Hindlimb muscle (tissue), 1 donor: ENCODE measurements at regions not wholly inside any gene's neighbourhood (a gene's known extent, or its start where the extent isn't known, plus 50 kb on each side); places are given as distances from the start of the nearest gene placed in this dataset.
"Not testable (repeated sequence)": the region's sequence is repeated elsewhere in the genome, so short reads cannot be mapped to it uniquely, and the experiment has no call there.

ENCODE experiments used
- DNase-seq: peaks from one replicate; pipeline ENCODE4 v3.0.0-alpha.2; 2013

DNA sequence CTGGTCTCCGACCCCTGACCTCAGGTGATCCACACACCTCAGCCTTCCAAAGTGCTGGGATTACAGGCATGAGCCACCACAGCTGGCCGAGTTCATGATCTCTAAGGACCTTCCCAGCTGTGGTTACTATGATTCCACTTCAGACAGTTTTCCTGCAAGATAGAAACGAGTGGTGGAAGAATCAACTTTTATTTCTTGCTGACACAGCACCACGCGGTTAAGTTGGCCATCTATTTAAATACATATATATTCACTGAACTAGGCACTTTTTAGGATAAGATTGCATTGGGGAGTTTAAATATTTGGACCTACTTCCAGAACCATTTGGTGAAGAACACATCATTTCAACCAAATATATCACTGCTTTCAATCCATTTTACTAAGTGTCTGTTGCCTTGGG, 213.4 kb downstream of the TBX5 start:
- DNase-seq, result no peak

DNA sequence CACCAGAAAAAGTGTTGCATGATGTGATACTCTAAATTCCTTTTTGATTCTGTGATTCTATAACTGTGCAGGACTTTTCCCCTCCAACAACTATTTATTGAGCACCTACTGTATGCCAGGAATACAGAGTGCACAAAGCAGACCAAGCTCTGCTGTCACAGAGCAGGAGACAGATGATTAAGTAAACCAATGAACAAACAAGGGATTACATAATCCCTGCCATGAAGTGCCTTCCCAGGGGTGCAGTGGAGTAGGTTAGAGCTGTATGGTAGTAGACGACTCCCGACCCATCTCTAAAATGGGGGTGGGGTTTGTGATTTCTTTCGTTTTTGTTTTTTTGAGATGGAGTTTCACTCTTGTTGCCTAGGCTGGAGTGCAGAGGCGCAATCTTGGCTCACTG, 213.9 kb downstream of the TBX5 start:
- no peak for DNase-seq

DNA sequence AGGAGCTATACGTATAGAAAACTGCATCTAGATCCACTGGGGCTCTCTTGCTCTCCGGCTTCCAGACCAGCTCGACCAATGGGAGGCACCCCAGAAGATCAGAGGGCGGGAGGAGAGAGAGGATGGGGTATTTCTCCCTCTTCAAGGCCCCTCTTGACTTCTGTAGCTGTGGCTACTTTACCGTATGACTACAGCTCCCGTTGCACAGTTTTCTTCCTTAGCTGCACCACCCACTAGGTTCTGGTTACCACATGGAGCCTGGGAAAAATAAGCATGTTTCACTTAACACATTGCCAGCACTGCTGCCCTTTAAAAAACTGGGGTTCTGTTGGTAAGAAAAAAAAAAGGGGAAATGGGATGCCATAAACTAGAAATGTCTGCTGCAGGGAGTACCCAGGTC, 214.4 kb downstream of the TBX5 start:
- no peak for DNase-seq

DNA sequence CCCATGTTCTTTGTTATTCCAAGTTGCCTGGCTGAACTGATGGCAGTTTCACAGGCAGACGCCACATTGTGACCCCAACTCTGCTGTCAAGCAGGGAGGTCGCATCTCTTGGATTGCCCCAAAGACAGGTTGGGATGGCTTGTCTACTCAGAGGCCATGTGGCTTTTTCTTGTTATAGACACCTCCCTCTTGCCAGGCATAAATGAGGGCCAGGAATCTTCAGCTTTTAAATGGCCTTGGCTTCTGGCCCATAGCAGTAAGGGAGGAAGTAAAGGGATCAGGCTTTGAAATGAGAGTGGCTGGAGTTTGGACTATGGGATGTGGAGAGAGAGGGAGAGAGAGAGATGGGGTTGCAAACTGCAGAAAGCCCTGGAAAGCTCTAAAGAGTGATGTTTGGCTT, 215.0 kb downstream of the TBX5 start:
- no peak for DNase-seq

DNA sequence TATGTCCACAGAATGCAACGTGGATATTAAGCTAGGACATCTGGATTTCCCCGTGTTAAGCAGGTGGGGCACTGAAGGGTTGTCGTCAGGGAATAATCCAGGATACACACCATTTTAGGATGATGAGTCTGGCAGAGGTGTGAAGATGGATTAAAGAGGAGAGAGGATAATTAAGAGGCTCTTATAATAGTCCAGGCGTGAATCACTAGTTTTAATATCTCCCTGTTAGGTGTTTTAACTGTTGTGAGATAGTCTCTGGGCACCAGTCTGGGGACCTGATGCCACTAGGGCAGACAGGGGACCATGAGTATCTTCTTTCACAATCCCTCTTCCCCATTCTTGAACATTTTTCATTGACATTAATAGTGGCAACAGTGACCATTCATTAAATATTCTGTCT, 216.7 kb downstream of the TBX5 start:
- DNase-seq, result no peak

DNA sequence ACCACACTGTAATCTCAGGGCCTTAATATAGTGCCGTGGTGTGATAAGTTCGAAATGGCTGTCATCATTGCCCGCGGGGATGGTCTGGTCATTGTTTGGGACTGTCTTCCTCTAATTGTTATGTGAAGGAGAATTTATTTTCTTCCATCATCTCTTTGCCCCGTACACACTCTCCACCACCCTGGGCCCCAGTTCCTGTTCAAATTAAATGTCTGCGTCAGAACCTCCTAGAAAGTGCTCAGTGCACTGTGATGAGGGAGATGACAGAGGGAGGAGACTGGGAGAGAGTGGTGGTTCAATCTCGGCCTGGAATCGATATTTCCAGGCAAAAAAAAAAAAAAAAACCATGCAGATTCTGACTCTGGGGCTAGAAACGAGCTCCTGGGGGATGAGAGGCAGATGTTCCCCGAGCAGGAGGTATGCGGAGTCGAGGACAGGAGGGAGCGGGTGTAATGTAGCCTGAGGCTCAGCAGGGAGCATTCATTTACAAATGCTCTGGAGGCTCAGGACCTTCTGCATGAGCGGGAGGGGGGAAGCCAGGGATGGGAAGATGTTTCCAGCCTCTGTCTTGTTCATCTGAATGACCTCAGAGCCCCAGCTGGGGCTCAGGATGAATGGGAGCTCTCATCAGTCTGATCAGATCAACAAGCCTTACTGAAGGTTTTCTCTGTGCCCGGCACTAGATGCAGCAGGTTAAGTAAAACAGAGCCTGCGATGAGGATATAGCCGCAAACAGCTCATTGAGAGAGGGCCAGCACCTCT, 219.5 kb downstream of the TBX5 start:
- DNase-seq, result no peak

DNA sequence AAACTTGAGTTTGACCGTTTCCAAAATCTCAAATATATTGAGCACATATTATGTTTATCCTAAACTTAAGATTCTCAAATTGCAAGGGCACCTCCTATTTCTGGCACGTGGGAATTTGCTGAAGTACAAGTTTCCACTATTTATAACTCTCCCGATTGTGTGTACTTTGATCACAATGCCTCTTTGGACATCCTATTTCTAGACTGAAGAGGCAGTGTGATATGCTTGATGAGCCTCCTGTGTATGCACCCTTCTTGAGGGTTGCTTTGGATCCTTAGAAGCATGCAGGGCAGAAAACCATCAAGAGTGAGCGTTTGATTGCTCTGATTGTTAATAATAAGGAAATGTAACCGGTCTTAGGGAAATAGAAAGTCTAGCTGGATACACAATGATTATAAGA, 218.9 kb upstream of the RBM19 start:
- no peak for DNase-seq

DNA sequence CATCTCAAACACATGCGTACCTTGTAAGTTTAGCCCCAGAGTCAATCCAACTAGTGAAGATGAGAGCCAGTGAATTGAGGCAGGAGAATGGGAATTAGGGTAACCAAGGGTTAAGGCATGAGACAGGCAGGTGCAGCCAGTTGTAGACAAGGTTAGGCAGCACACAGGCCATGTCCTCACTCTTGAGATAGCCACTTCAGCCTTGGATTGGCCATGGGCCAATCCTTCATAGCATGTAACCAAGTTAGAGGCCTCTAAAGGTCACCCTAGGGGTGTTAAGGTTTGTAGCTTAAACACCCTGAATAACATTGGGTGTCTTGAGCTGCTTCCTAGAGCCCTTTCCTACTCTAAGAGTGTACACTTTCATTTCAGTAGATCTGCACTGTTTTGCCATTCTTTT, 208.2 kb upstream of the RBM19 start:
- no peak for DNase-seq

DNA sequence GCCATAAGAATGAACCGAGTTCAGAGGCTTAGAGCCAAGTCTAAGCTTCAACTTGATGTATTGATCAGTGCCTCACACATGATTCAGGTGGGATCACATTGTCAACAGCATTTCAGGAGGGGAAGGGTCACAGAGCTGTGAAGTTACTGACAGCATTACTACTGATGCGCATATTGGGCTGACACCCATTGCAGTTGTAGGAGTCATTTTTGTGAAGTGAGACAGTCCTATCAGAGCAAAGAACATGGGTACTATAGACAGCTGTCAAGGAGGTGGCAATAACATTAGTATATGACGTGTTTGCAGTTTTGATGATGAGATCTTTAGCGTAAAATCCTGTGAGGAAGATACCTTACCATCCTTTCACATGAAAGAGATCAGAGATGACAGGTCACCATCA, 206.0 kb upstream of the RBM19 start:
- no peak for DNase-seq

DNA sequence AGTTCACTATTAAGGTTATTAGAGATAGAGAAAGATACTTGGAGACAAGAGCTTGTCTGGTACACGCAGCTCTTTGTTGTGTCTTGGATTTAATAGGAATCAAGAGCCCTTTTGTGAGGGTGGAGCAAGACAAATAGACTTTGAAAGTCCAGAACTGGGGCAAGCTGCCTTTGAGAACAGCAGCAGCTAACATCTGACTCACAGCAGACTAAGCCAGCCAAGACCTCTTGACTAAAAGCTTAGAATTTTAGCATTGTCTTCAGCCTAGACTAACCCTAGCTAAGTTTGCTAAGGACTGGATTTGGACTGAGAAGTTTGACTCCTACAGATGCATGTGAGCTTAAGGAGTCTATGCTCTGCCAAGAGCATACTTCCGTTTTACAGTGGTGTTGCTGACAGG, 201.9 kb upstream of the RBM19 start:
- no peak for DNase-seq

DNA sequence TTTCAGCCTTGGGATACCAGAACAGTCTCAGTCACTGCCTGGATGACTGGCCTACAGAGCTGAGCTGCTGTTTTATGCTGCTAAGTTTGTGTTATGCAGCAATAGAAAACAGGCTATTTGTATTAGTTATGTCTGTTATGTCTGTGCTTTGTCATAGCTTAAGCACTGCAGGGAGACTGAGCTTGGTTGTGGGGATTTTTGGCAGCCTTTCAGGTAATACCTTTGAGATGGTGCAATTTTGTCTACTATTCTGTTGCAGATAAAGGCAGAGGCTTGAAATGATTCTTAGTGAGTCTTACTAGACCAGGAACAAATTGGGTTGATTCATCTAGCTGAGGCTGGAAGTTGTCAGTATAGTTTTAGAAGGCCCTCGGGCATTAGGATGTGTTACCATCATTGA, 201.3 kb upstream of the RBM19 start:
- no peak for DNase-seq

DNA sequence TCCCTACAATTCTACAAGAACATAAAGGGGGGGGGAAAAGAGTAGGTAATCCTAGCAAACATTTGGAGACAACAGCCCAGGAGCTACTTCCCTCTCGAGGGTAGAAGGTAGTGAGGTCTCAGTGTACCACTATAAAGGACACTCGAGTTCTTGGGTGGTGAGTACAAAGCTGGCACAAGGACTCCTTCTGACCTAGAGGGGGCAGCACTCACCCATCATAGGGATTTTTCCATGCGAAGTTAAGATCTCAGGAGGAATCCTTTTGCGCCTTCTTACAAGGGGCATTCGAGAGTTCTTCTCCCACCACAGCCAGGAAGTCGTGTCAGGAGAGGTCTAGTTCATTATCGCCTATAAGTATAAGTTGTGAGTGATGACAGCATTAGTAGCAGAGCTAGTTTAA, 200.2 kb upstream of the RBM19 start:
- DNase-seq, result peak; percentile 45

DNA sequence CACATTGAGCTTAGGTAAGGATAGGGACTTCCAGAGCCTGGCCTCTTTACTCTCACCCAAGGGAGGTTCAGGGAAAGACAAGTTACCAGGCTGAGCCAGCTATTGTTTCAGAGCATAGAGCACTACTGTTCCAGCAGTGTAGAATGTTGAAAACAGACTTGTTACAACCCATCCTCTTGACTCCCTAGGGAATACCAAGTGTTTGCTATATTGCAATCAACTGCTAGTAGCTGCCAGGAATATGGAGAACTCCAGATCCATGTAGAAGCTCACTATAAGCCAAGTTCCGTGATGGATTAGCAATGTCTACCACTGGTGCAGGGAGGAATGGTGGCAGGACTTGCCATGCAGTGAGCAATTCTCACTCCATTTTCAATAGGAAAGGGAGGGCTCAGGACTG, 199.8 kb upstream of the RBM19 start:
- no peak for DNase-seq

DNA sequence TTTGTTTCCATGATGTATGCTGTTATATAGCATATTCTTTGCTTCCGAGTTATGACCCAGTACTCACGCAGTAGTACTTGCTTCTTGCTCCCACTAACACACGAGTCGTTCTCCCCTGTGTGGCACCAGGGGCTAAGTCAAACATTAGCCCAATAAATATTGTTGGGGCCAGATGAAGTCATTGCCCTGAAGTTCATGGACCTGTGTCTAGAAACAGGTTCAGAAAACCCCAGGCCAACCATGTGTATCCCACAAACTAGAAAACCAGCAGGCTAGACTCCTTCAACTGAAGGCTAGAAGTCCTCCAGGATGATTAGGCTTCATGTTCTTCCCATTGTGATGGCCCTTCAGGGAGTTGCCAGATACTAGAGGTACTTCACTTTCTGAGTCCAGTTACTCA, 198.2 kb upstream of the RBM19 start:
- DNase-seq, result no peak

DNA sequence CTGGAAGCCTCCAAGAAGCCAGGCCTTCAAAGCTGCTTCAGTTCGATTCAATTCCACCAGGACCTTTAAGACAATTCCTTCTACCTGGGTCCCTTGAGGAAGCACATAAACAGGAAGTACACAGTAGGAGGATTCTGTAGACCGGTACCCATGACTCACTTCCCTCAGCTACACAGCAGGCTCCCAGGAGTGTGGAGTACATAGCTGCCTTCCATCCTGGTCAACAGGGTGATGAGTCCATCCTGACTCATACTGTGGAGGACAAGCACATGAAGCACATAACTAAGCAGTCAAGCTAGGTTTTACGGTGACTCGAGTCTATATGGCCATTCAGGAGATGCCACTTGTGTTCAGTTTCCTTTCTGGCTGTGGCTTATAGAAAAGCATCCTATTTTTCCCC, 197.6 kb upstream of the RBM19 start:
- DNase-seq, result no peak

DNA sequence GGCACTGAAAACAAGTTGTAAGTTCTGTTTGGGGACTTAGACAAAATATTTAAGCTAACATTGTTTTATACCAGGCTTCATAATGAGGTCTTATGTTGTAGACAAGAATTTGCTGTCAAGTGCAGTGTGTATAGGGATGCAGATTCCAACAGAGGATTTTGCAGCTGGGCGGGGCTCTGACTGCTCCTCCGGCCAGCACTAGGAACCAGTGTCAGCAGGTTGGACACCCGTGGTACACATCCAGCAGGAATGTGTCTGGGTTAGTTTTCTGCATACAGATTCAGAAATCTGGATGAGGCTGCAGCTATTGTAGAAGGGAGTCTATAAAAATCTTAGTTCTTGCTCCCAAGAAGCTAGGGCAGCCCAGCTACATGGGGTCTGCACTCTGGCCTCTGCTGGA, 194.3 kb upstream of the RBM19 start:
- DNase-seq, result no peak

DNA sequence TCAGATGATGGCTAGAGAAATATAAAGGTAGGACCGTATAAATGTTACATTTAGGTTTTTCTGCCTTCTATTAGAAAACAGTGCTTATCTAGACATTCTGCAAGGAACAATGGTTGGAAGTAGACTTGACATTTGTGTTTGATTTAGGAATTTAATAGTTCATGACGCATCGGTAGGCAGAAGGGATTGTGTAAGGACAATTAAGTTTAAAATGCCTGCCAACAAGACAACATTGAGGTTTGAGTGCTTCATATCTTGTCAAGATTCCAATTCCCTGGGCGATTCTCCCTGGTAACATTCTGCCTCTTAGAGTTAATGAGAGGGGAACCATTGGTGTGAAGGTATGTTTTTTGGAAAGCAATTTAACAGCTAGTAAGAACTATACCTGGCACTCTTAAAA, 186.8 kb upstream of the RBM19 start:
- no peak for DNase-seq

DNA sequence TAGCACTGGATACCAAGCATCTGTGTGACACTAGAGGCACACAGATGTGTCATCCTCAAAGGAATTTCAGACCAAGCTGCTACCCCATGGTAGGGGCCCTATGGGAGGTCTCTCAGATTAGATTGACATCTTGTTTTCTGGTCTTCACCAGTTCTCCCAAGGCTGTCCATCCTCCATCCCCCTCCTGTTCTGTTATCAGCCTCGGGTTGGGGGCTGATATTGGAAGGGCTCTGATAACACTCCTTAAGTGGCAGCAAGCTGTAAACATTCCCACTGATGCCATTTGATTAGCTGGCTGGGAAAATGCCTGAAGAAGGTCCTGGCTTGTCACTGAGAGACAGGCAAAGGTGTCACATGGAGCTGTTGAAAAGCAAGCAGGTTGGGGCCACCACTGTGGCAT, 185.9 kb upstream of the RBM19 start:
- no peak for DNase-seq

DNA sequence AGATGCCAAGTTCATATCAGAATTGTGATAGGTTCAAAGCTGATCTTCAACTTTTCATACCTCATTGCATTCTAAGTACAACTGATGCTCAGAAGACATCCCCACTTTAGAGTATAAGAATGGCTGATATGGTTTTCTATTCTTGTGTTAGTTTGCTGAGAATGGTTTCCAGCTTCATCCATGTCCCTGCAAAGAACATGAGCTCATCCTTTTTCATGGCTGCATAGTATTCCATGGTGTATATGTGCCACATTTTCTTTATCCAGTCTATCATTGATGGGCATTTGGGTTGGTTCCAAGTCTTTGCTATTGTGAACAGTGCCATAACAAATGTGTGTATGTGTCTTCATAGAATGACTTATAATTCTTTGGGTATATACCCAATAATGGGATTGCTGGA, 184.5 kb upstream of the RBM19 start:
- DNase-seq, result not testable (repeated sequence)

DNA sequence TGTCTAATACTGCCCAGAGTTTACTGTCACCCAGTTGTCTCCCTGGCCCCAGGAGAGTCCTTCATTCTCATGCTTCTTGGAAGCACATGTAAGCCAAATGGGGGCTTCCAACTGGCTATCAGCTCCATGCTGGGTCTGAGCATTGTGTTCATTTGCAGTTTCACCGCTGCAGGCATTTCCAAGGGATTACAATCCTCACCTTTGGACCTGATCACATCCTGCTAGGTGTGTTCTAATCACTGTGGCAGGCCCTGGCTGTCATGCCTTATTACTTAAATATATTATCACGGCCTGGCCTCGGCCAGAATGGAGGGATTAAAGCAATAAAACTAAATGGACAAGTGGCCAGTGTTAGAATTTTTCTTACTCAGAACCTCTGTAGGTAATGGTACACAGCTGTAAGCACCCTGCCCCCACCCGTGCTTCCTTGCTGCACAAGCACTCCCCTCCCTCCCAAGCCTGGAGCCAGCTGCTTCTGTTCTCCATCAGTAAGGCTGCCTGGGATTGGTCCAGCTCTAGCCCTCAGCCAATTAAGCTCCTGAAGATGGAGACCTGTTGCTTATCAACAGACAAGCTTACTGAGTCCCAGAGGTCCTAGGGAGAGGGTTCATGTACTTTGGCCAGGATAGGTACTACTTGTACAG, 175.9 kb upstream of the RBM19 start:
- DNase-seq, result no peak

DNA sequence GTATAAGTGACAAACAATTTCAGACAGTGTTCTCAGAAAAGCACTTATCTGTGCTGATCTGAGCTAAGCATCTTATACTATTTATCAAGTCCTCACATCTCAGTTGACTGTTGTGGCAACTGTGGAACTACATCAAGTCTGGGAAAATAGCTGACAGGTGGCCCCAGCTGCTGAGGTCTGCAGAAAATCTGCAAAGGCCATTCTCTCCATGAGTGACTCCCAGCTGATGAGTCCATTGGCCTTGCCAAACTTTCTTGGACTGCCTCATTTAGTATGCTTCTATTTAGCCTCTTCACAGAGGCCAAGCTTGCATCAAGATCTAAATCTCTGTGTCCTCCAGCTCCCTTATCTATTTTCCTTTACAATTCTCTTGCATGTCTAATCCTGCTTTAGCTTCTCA, 174.5 kb upstream of the RBM19 start:
- peak; percentile 32 for DNase-seq

DNA sequence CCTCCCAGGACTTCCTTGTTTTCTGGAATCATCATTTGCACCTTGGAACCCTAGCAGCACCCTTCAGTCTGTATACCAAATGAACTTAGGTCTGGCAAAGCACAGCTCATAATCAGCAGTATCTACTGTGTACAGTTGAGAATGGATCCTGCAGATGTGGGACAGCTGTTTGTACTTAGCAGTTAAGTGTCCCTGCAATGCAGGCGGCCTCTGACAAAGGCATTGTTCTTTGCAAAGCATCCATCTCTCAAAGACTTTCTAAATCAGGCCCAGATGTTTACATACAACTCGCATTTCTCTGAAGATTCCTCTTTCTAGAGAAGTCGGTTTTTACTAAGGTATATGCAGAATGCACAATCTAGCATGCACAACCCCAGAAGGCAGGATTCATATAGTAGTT, 170.5 kb upstream of the RBM19 start:
- peak; percentile 63 for DNase-seq

DNA sequence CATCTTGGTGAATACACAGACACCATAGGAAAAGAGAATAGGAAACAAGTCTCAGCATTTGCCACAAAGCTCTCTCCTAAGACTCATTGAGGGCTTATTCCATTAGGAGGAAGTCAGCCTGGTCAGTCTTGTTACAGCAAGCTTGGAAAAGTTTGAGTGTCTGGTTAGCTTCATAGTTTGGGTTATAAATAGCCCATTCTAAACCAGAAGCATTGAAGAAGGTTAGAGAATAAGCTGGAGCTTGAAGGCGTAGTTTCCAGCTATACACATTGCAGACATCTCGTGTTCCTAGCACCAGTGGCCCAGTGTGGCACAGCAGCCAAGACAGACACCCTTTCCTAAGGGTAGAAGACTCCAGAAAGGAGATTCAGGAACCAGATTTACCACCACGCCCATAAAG, 168.8 kb upstream of the RBM19 start:
- no peak for DNase-seq

DNA sequence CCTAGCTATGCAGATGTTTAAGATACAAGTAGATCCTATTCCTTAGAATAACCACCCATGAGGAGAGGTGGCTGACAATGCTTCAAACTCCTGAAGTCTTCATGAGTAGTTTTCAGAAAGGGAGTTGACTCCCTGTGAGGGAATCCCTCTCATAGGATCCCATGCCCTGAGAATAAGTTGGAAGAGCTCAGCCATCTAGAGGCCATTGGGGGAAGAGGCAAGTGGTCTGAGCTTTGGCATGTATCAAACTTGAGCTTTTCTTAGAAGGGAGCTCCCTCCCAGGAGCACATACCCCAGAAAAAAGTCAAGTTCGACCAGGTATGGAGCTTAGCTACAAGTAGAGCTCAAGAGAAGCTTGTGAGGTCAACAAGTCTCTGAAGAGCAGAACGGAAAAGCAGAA, 165.7 kb upstream of the RBM19 start:
- no peak for DNase-seq

DNA sequence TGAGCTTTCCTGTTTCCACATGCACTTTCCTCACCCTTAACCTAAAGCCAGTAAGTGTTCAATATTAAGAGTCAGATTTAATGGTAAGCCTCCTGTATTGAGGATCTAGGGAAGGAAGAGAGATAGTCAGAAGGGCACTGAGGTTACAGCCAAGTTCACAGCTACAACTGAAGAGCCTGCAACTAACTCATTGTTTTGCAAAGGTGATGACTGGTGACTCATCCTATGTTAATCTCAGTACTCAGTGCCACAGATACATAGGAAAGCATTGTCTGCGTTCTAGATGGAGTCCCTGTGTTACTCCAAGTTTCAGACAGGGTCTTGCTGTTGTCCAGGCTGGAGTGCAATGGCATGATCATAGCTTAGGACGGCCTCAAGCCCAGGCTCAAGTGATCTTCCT, 157.0 kb upstream of the RBM19 start:
- no peak for DNase-seq
